Skeletal muscle cell (primary cell): ENCODE measurements at regions not wholly inside any gene's neighbourhood (a gene's known extent, or its start where the extent isn't known, plus 50 kb on each side); places are given as distances from the start of the nearest gene placed in this dataset.
A peak's percentile ranks its signal among the peaks of the same experiment; 100 is the strongest.

Experiments
- DNase-seq: peaks from one replicate; pipeline ENCODE4 v3.0.0-alpha.2; 2010; ENCODE audit warnings: low read depth
- H3K4me3 ChIP-seq: 2 replicates; pipeline ENCODE4 v1.5.1; 2011; ENCODE audit warnings: low read depth, mild to moderate bottlenecking, control low read depth, low read length, moderate library complexity

DNA sequence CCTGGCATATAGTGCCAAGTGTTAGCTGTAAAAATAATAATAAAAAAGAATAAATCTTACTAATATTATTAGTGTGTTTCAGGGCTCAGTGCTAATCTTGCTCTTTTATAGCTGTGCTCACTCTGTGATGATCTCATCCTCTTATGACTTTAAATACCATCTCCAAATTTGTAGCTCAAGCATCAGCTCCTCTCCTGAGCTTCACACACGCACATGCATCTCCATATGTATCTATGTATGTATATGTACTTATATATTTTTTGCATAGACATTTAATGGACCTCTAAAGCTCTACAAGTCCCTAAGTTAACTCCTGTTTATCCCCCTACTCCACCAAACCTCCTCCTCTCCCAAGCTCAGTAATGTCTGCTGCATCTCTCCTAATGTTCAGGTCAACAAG is 170.8 kb upstream of the NR3C1 start:
- DNase-seq = no peak
- no peak overlapping the region for H3K4me3 ChIP-seq

DNA sequence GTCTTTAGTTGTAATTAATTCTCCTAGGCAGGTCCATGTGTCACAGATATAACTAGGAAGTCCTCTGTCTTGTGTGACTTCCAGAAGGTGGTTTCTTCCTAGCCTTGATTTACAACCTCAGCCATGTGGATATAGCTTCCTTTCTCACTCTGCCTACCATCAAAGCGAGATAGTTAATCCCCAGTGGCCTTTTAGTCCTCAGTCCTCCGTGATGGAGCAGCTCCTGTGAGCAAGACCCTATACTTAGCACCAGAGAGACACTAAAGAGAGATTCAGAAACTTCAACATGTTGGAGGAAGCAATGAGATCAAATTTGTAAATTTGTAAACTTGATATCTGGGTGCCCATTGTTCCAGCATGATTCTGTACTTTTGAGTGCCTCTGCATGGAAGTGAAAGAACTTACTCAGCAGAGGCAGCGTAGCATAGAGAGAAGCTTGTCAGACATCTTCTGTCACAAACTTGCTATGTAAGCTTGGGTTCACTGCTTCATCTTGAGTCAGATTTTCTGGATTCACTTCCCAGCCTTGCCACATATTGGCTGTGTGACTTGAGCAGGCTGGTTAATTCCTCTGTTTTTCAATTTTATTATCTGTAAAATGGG is 170.2 kb upstream of the NR3C1 start:
- DNase-seq = no peak
- H3K4me3 ChIP-seq = no peak overlapping the region

DNA sequence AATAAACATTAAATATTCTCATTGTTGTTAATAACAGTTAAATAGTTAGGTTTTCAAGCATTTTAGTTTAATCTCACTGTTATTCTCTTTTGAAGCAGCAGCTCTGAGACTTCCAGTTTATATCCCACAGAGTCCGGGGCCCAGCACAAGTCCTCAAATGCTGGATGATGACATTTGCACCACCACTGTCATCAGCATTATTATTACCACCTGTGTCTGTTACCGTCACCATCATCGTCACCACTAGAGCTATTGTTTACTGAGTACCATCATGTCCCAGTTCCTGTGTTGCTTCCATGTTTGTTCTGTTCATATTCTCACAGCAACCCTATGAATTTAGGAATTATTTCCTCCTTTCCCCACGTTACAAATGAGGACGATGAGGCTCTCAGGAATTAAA is 169.2 kb upstream of the NR3C1 start:
- DNase-seq = no peak
- H3K4me3 ChIP-seq = no peak overlapping the region

DNA sequence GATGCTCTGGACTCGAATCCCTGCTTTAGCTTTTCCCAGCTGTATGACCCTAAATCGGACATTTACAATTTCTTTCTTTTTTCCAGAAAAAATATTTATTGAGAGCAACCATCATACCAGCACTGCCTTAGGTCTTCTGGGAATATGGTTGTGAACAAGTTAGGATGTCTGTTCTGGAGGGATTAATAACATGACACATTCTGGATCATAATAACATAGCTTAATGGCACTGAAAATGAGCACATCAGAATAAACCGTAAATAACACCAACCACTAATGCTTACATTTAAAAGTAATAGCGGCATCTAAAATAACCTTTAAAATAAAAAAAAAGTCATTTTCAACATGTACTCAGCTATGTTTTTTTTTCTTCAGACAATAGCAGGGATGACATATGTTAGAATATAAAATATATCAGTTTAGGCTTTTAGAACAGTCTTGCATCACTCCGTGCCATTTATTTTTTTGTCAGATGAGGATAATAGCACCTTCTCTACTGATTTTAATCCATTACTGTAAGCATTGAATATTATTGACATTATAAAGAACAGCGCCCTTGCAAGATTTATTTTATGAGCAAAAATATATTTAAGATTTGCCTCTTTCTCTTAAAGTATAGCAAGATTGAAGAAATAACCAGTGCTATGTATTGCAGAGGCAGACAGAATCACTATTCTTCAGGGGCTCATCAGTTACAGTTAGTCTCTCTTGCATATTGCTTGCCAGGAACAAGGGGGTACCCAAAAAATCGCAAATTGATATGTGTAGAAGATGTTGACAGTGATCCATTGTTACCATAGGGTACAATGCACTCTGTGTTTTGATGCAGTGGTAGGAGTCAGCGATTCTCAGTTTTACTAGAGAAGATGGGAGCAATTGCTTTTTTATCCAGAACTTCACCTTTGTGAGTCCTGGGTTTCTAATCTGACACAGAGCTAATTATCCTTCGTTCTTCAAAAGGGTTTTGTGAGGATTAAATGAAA is 168.4 kb upstream of the NR3C1 start:
- H3K4me3 ChIP-seq = no peak overlapping the region
- DNase-seq = no peak

DNA sequence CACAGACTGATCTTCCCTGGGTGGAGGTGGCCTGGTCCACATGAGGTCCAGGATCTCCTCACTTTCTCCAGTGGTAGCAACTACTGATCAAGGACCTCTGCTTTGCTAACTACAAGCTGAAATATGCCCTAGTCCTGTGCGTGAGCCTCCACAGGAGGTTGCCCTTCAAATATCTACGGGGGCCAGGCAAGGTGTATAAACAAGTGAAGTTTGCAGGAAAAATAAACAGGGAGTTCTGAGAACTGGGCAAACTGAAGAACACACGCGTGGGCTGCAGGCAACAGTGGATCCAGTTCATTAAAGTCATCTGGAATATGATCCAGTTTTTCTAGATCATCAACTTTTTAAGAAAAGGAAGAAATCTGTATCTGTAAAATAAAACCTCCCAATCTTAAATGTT is 167.5 kb upstream of the NR3C1 start:
- no peak overlapping the region for H3K4me3 ChIP-seq
- DNase-seq = no peak

DNA sequence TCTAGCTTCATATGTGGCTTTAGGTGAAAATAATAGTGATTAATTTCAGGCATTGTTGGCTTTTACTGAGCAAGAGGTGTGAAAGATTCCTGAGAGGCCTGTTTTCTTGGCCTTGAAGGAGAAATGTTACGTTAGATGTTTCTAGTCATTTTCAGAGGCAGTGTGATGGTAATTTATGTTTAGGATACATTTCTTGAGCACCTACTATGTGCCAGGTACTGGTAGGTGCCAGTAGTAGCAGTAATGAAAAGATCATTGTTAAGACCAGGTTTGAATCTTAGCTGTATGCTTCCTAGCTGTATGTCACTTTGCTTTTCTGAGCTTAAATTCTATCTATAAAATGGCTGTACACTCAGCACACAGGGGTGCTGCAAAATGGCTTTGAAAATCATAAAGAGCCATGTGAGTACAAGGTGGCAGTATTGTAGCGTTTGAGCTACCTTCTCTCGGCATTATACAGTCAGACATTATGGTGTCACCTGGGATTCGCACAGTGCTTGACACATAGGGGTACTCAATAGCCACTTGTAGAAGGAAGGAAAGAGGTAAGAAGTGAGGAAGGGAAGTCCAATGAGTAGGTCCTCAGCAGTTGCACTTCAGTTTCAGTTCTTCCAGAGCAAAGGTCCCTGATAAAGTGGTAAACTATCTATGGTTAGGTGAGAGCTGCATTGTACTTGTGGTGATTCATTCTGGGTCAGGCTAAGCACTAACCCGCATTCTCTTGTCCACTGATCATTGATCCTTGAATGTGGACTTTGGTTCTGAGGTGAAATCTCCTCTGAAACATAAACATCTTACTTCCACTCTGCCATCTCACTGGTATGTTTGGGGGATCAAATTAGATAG is 166.5 kb upstream of the NR3C1 start:
- H3K4me3 ChIP-seq = no peak overlapping the region
- no peak for DNase-seq

DNA sequence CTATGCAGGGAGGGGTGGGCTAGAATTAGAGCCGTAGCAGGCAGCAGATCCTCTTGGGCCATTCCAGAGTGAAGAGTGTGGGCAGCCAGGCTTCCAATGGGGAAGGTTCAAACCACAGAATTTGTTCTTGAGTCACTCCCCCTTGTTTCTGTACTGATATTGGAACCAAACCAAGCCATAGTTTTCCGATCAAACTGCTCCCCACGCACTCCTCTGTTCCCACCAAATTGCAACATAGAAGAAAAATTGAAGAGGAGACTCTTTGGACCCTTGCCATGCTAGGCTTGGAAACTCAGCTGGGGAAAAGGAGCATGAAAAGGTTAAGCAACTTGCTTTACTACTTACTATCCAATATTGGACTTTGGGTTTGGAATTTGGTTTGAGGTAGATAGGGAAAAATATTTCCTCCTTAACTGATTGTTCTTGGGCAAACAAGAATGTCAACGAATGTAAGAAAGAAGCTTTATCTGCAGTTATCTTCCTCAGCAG is 165.8 kb upstream of the NR3C1 start:
- no peak overlapping the region for H3K4me3 ChIP-seq
- DNase-seq = peak; percentile 97

DNA sequence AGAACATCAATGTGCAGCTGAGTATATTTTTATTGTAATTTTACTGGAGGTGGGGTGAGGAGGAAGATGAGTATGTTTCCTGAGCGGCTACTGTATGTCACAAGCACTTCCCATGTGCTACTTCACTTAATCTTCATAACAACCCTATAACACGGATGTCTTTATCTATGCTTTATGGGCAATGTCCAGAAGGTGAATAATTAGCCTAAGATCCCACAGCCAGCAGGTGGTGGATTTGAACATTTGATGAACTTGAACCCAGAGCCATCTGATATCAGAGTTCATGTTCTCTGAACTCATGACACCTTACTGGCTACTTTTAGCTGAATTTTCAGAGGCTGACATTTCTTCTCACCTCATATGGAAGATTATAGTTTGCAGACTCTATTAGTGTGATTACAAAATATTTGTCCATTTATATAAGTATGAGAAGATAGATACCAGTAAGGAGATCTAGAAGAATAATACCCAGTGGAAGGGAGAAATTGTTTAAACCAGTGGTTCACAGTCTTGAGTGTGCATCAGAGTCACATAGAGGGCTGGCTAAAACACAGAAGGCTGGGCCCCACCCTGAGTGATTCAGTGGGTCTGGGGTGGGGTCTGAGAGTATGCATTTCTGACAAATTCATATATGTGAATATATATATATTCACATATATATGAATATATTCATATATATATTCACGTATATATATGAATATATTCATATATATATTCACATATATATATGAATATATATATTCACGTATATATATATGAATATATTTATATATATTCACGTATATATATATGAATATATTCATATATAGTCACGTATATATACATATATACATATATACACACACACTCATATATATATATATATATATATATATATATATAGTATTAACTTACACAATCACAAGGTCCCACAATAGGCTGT is 164.4 kb upstream of the NR3C1 start:
- H3K4me3 ChIP-seq = no peak overlapping the region
- DNase-seq = no peak

DNA sequence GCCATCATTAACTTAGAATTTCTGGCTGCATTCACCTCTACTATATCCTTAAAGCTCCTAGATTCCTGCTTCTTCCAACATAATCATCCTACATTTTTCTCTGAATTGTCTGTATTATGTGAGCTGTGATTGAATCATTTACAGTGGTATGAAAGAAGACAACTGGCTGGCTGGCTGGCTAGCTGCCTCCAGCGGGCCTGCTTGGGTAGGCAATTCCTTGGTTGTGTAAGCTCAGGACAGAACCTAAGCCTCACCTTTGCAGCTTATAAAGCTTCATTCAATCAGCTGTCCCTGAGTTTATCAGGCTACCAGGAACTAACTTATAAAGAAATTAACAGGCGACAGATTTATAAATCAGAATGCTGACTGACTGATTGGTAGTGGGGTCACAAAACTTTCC is 162.7 kb upstream of the NR3C1 start:
- no peak overlapping the region for H3K4me3 ChIP-seq
- no peak for DNase-seq

DNA sequence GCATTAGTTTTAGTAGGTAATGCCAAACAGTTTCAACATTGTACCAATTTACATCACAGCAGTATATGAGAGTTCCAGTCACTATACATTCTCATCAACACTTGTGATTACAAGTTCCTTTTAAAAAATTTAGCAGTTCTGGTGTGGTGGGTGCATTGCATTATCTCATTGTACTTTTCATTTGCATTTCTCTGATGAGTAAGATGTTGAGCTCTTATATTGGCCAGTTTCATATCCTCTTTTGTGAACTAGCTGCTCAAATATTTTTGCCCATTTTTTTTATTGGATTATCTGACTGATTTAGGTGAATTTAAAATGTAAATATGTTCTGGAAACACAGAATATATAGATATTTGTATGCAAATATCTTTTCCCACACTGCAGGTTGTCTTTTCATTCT is 160.9 kb upstream of the NR3C1 start:
- DNase-seq = no peak
- H3K4me3 ChIP-seq = no peak overlapping the region

DNA sequence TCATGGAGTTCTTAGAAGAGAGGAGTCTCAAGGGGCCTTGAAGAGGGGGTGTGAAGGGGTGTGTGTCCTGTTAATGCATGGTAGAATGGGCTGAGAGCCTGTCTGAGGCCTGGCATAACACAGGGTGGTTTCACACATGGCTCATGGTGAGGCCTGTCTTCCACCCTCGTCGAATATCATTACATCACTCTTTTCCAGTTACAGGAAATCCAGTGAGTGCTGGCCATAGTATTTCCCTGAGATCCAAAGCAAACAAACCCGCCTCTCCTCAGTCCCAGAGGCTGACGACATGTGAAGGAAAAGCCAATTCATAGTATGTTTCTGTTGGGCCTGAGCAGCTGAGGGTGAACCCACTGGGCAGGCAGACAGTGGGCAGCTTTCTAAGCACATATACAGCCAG is 159.4 kb upstream of the NR3C1 start:
- H3K4me3 ChIP-seq = no peak overlapping the region
- peak; percentile 94 for DNase-seq

DNA sequence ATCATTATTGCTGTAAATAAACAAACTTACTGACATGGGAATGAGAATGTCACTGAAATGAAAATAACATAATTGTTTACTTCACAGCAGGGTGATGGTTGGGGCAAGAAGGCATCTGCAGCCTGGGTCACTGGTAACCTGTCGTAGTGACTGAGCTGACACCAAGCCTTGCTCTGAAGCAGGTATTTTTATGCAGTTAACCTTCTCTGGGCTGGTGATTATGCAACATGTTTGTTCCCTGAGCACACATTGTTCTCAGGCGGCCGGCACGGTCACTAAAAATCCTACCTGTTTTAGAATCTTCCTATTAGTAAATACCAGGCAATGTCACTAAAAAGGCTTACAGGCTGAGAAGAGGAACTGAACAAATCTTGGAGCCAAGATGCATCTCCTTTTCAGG is 157.7 kb upstream of the NR3C1 start:
- no peak for DNase-seq
- H3K4me3 ChIP-seq = no peak overlapping the region

DNA sequence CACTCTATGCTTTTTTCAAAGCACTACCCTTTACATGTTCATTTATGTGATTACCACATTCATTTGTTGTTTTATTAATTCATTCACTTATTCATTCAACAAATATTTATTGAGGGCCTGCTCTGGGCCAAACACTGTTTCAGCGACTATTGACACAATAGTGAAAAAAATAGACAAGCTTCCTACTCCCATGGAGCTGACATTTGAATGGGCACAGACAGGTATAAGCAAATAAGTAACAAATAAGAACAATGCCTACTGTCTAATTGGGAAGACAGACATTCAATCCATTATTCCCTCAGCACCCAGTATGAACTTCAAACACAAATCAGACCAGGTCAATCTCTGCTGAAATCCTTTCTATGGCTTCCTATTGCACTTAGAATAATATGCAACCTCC is 156.9 kb upstream of the NR3C1 start:
- no peak for DNase-seq
- no peak overlapping the region for H3K4me3 ChIP-seq

DNA sequence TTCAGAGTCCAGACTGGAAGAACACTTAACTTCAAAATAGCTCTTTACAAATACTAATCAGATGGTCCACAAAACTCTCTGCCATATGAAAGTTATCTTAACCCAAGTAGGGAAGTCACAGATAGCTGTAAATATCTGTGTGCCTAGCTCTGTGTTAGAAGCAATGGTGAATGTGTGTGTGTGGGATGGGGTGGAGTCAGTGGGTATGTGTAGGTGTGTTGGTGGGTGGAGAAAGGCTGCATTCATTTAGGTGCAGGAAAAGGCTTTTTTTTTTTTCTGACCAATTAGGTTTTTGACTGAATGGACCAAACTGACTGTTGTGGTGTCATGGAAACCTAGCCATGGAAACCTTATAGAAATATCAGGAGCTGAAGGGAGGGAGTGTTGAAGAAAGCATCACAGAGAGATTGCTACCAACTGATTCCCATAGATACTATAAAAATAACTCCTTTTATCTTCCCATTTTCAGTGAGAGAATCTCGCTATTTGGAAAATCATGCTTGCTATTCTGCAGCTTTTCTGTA is 156.2 kb upstream of the NR3C1 start:
- no peak for DNase-seq
- H3K4me3 ChIP-seq = no peak overlapping the region

DNA sequence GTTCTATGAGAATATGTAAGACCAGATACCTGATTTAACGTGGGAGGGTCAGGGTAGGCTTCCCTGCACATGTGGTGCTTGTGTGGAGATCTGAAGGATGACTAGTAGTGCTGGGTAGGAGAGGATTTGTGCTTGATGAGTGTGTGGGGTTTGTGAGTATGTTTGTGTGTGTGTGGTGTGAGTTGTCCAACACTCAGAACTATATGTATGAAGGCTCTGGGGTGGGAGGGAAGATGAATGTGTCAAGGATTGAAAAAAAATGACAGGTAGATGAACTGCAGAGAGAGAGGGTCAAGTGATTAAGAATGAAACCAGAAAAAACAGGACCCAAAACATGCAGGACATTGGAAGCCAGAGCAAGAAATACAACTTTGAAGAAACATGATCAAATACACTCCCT is 154.6 kb upstream of the NR3C1 start:
- no peak for DNase-seq
- no peak overlapping the region for H3K4me3 ChIP-seq

DNA sequence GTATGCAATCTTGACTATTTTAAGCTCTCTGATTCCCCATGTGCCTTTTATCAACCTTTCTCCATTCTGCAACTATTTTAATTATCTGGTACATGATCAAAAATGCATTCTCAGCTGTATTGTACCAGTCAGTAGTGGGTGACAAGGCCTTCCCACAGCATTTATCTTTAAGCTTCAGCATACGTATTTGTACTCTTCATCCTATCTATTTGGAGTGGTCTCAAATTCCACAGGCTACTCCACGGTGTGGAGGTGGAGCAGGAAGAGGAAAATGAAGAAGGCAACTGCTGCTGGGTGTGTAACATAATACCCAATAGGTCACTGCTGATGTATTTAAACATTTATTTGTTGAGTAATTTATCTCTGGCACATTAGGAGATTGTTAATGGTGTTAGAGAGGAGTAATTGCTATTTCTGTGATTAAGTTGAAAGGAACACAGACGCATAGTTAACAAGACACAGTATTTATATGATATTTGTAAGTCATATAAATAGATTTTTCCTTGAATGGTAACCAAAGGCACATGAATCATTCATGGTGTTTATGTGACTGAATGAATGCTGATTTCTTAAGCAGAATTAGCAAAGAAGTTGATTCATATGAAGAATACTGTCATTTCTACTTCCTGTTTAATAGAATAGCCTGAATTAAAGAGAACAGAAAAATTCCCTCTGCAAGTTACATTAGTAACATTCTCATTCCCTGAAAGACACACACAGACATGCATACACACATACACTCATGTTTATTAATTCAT is 153.8 kb upstream of the NR3C1 start:
- H3K4me3 ChIP-seq = no peak overlapping the region
- DNase-seq = no peak

DNA sequence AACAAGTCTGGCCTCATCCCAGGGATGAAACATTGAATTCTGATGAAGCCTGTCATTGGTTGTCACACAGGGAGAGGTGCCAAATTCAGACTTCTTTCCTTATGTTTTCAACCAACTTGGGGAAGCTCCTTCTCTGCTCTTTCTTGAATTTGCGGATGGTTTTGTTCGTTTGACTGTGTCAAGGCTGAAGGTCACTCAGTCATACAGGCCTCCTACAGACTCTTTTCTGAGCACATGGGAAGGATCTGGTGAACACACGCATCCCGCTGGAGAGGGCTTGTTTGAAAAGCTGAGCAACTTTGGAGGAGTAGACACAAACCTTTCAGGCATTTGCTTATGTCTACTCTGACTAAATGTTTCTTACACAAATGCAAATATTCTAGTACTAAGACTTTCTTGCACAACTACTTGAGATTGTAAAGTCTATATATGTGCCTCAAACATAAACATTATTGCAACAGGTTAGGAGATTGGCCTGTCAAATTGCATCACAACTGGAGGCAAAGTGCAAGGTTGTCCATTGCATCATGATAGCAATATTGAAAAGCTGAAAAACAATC is 151.5 kb upstream of the NR3C1 start:
- H3K4me3 ChIP-seq = no peak overlapping the region
- DNase-seq = peak; percentile 80

DNA sequence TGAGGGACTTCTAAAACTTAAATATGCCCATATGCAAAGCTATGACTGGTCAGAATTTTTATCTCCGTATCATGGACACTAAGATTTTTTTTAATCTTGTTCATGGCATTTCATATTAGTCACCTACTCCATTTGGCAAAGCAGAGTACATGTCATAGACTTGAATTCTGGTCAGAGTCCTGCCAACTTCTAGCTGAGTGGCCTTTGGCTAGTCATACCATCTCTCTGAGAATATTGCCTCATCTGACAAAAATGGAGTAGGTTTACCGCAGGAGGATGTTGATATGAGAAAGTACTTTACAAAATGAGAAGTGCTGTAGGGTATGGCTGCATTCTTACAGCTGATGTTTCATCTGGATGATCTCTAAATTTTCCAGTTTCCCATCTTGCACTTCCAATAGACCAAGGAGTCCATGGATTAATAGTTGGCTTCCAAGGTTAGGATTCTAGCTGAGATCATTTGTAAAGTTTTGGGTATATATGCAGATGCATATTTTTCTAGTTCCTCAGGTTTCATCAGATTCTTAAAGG is 150.8 kb upstream of the NR3C1 start:
- peak; percentile 97 for DNase-seq
- H3K4me3 ChIP-seq = no peak overlapping the region
